Small intestine (tissue), 7 donors: ENCODE measurements at regions not wholly inside any gene's neighbourhood (a gene's known extent, or its start where the extent isn't known, plus 50 kb on each side); places are given as distances from the start of the nearest gene placed in this dataset.

Experiments
- DNase-seq, 2 donors: peaks; one replicate each; pipeline versions ENCODE4 v3.0.0 to v3.0.0-alpha.2; 2013
- FAIRE-seq: peaks from 2 replicates; lab custom pipeline; 2012; peaks lifted over from hg19 to GRCh38; lab: Jason Lieb, UNC
- H3K27ac ChIP-seq, 3 donors: one replicate each; pipeline ENCODE4 v1.5.1; 2013; ENCODE audit warnings: low read length in 2 of 3, mild to moderate bottlenecking in 2 of 3, control low read depth in 1 of 3, inconsistent platforms in 1 of 3, low read depth in 1 of 3, moderate library complexity in 1 of 3
- H3K27me3 ChIP-seq, 3 donors: one replicate each; pipeline ENCODE4 v1.6.1; 2013; ENCODE audit warnings: low read length in 3 of 3, inconsistent platforms in 1 of 3; ENCODE audit not compliant: control insufficient read depth in 3 of 3, insufficient read depth in 3 of 3
- H3K36me3 ChIP-seq, 3 donors: one replicate each; pipeline ENCODE4 v1.6.1; 2013; ENCODE audit warnings: low read length in 3 of 3, inconsistent platforms in 1 of 3, low read depth in 1 of 3, mild to moderate bottlenecking in 1 of 3, moderate library complexity in 1 of 3; ENCODE audit not compliant: control insufficient read depth in 3 of 3, insufficient read depth in 2 of 3
- H3K4me1 ChIP-seq, 3 donors: one replicate each; pipeline ENCODE4 v1.6.1; 2013; ENCODE audit warnings: low read length in 2 of 3, inconsistent platforms in 1 of 3, low read depth in 1 of 3, mild to moderate bottlenecking in 1 of 3, moderate library complexity in 1 of 3; ENCODE audit not compliant: control insufficient read depth in 3 of 3, insufficient read depth in 2 of 3
- H3K4me3 ChIP-seq, 3 donors: one replicate each; pipeline ENCODE4 v1.5.1; 2013; ENCODE audit warnings: low read length in 3 of 3, control low read depth in 1 of 3, inconsistent platforms in 1 of 3, low read depth in 1 of 3, mild to moderate bottlenecking in 1 of 3, moderate library complexity in 1 of 3
- H3K9me3 ChIP-seq, 2 donors: one replicate each; pipeline ENCODE4 v1.6.1; 2013; ENCODE audit warnings: low read depth in 1 of 2, low read length in 1 of 2; ENCODE audit not compliant: control insufficient read depth in 2 of 2, insufficient read depth in 1 of 2
- WGBS, 3 donors: extraction: QIAGEN DNeasy Blood & Tissue Kit; methylation state at CpG; one replicate each; pipeline ENCODE4 v1.1.7; 2013; 5-methylcytosine and 5-hydroxymethylcytosine counted together
- donor health status: healthy with polysubstance abuse.
- donor health status: control.
- donor health status: control.
- donor health status: Bipolar disorder and iron deficiency.
- donor health status: healthy.

- H3K4me3 ChIP-seq = no peak overlapping the region
- 69 to 73% (median 73%) methylated on average over 7 of the region's 7 CpGs for WGBS, 3 donors
- H3K36me3 ChIP-seq = no peaks in the 10 kb centered on the region
- DNase-seq = no peak
- H3K4me1 ChIP-seq = no peaks in the 10 kb centered on the region
- FAIRE-seq = no peak
- H3K27me3 ChIP-seq = peaks cover 0 to 8% (median 0%) of the 10 kb centered on the region in 3 donors
- no peaks in the 10 kb centered on the region for H3K9me3 ChIP-seq
- H3K27ac ChIP-seq = no peak overlapping the region
Observed at GRCh38 chr4:1497189-1497801, 91.1 kb upstream of the NKX1-1 start.

- H3K27ac ChIP-seq = no peak overlapping the region
- no peaks in the 10 kb centered on the region for H3K9me3 ChIP-seq
- DNase-seq (no peak), FAIRE-seq (no peak)
- H3K4me3 ChIP-seq = no peak overlapping the region
- no peaks in the 10 kb centered on the region for H3K36me3 ChIP-seq
- peaks cover 0 to 13% (median 3%) of the 10 kb centered on the region in 3 donors for H3K27me3 ChIP-seq
- 72 to 76% (median 73%) methylated on average over 9 of the region's 9 CpGs for WGBS, 3 donors
- H3K4me1 ChIP-seq = no peaks in the 10 kb centered on the region
Observed at GRCh38 chr4:1496116-1496642, 89.9 kb upstream of the NKX1-1 start.

- no peak for DNase-seq
- Histone ChIP-seq H3K27ac (no peak overlapping the region), H3K36me3 (no peaks in the 10 kb centered on the region), H3K4me1 (no peaks in the 10 kb centered on the region), H3K9me3 (no peaks in the 10 kb centered on the region), H3K4me3 (no peak overlapping the region), H3K27me3 (peaks cover 0 to 14% (median 3%) of the 10 kb centered on the region in 3 donors)
- no peak for FAIRE-seq
- WGBS, 3 donors = 70 to 79% (median 74%) methylated on average over 31 to 34 of the region's 34 CpGs
Observed at GRCh38 chr4:1495416-1496115, 89.3 kb upstream of the NKX1-1 start.

GRCh38 chr4:1494416-1495315 lies 88.4 kb upstream of the NKX1-1 start:
- 73 to 80% (median 74%) methylated on average over 34 to 37 of the region's 37 CpGs for WGBS, 3 donors
- DNase-seq = no peak
- no peaks in the 10 kb centered on the region for H3K36me3 ChIP-seq
- H3K27ac ChIP-seq = no peak overlapping the region
- H3K27me3 ChIP-seq = peaks cover 0 to 16% (median 3%) of the 10 kb centered on the region in 3 donors
- no peak for FAIRE-seq
- H3K9me3 ChIP-seq = no peaks in the 10 kb centered on the region
- H3K4me3 ChIP-seq = no peak overlapping the region
- no peaks in the 10 kb centered on the region for H3K4me1 ChIP-seq

GRCh38 chr4:1493540-1494287 lies 87.5 kb upstream of the NKX1-1 start:
- H3K36me3 ChIP-seq = no peaks in the 10 kb centered on the region
- no peak overlapping the region for H3K27ac ChIP-seq
- H3K4me3 ChIP-seq = no peak overlapping the region
- whole genome bisulfite sequencing, 3 donors = 78 to 79% (median 78%) methylated on average over 28 of the region's 28 CpGs
- H3K4me1 ChIP-seq = no peaks in the 10 kb centered on the region
- DNase-seq = no peak
- H3K27me3 ChIP-seq = peaks cover 0 to 16% (median 3%) of the 10 kb centered on the region in 3 donors
- no peaks in the 10 kb centered on the region for H3K9me3 ChIP-seq
- FAIRE-seq = no peak

- H3K36me3 ChIP-seq = no peaks in the 10 kb centered on the region
- FAIRE-seq (no peak), DNase-seq (no peak)
- H3K27me3 ChIP-seq = peaks cover 0 to 16% (median 3%) of the 10 kb centered on the region in 3 donors
- H3K4me1 ChIP-seq = no peaks in the 10 kb centered on the region
- no peaks in the 10 kb centered on the region for H3K9me3 ChIP-seq
- 67 to 73% (median 72%) methylated on average over 39 to 46 of the region's 46 CpGs for WGBS, 3 donors
- no peak overlapping the region for H3K4me3 ChIP-seq
- H3K27ac ChIP-seq = no peak overlapping the region
Observed at GRCh38 chr4:1492651-1493539, 86.7 kb upstream of the NKX1-1 start.

- DNase-seq (no peak), FAIRE-seq (no peak)
- Histone ChIP-seq H3K27ac (no peak overlapping the region), H3K27me3 (peaks cover 0 to 16% (median 3%) of the 10 kb centered on the region in 3 donors), H3K4me3 (no peak overlapping the region), H3K4me1 (no peaks in the 10 kb centered on the region), H3K36me3 (no peaks in the 10 kb centered on the region), H3K9me3 (no peaks in the 10 kb centered on the region)
- 64 to 81% (median 66%) methylated on average over 5 of the region's 5 CpGs for WGBS, 3 donors
Observed at GRCh38 chr4:1492142-1492457, 85.9 kb upstream of the NKX1-1 start.
